ENCODE measurements at regions not wholly inside any gene's neighbourhood (a gene's known extent, or its start where the extent isn't known, plus 50 kb on each side); places are given as distances from the start of the nearest gene placed in this dataset.

DNA sequence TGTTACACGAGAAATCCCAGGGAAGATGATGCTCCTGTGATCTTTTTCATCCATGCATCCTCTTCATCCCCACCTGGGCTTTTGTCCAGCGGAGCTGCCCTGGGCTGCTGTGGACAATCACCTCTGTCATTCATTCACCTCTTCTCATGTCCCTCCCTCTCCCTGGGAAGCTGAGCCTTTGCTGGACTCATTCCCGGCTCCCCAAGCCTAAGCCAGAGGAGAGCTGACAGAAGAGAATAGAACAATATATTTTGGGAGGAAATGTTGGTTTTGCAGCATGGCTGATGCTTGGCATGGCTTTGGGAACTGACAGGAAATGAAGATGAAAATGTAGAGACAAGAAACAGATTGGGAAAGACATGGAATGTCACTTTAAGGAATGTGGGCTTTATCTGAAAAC is 177.4 kb downstream of the DICER1 start:
- ChIA-PET SMC1A (ENCODE audit: uncharacterized antibody, unreplicated experiment) (no interaction called here), RAD21 (ENCODE audit: unreplicated experiment) (no interaction called here), POLR2A (no interaction called here), CTCF (no interaction called here)
- no peaks in the 10 kb centered on the region for H3K79me2 ChIP-seq (ENCODE audit: control insufficient read depth, insufficient read depth, low read length)
- H3K4me1 ChIP-seq (ENCODE audit: control insufficient read depth, insufficient read depth, low read length): no peaks in the 10 kb centered on the region
- no peak for DNase-seq (ENCODE audit: low read depth, low spot score)
- no peak for FAIRE-seq
- no peak for ATAC-seq
- no peak overlapping the region for H2AFZ ChIP-seq (ENCODE audit: control insufficient read depth, low read depth, low read length)
- no peak overlapping the region for H3K4me2 ChIP-seq (ENCODE audit: control insufficient read depth, insufficient read depth)
- H3K4me3 ChIP-seq: no peak overlapping the region
- WGBS (ENCODE audit: insufficient coverage, insufficient replicate concordance, low lambda C conversion rate, missing lambda C conversion rate): 8% methylated on average over 3 of the region's 3 CpGs
- H3K27ac ChIP-seq (ENCODE audit: control insufficient read depth, insufficient read depth): no peak overlapping the region
- H3K9me3 ChIP-seq (replicated peaks; ENCODE audit: control insufficient read depth, insufficient read depth, low read length): no peaks in the 10 kb centered on the region
- peaks cover 0 to 1% of the 10 kb centered on the region in 2 experiments; a peak in 2 of 4 replicates for H3K27me3 ChIP-seq (replicated peaks in 1 of 2; ENCODE audit: control insufficient read depth in 2 of 2, insufficient read depth in 2 of 2, low read length in 1 of 2)
- in situ Hi-C loops (cut with MboI): no loop called here
- intact Hi-C loops (cut with micrococcal nuclease; ENCODE audit: unreplicated experiment): no loop called here
- H4K20me1 ChIP-seq (ENCODE audit: control insufficient read depth, insufficient read depth): no peaks in the 10 kb centered on the region
- H3K9ac ChIP-seq (ENCODE audit: control insufficient read depth, insufficient read depth, low read length): no peak overlapping the region
- no peaks in the 10 kb centered on the region for H3K36me3 ChIP-seq (ENCODE audit: control insufficient read depth in 2 of 2, insufficient read depth in 2 of 2, low read length in 1 of 2)
- no TSS peak for BruUV-seq (replicated peaks)
- TF ChIP-seq HDAC6 (IDR thresholded peaks at IDR 0.05; ENCODE audit: unreplicated experiment): no peak
- no peak for TF ChIP-seq USF2 (IDR thresholded peaks at IDR 0.05; ENCODE audit: borderline replicate concordance, low read depth, low read length)
- no peak for TF ChIP-seq BRCA1 (IDR thresholded peaks at IDR 0.05; ENCODE audit: low read depth, low read length)
- TF ChIP-seq POU2F2 (IDR thresholded peaks at IDR 0.05; ENCODE audit: borderline replicate concordance, low read depth, low read length): no peak
- no peak for TF ChIP-seq ZNF592 (IDR thresholded peaks at IDR 0.05)
- TF ChIP-seq NFYB (IDR thresholded peaks at IDR 0.05; ENCODE audit: insufficient read depth, low read depth, low read length): no peak
- no peak for TF ChIP-seq RB1 (IDR thresholded peaks at IDR 0.05; ENCODE audit: borderline replicate concordance)
- TF ChIP-seq NFXL1 (IDR thresholded peaks at IDR 0.05; ENCODE audit: borderline replicate concordance): no peak
- TF ChIP-seq, protein P1, sequence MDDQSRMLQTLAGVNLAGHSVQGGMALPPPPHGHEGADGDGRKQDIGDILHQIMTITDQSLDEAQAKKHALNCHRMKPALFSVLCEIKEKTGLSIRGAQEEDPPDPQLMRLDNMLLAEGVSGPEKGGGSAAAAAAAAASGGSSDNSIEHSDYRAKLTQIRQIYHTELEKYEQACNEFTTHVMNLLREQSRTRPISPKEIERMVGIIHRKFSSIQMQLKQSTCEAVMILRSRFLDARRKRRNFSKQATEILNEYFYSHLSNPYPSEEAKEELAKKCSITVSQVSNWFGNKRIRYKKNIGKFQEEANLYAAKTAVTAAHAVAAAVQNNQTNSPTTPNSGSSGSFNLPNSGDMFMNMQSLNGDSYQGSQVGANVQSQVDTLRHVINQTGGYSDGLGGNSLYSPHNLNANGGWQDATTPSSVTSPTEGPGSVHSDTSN (IDR thresholded peaks at IDR 0.05; ENCODE audit: insufficient replicate concordance, low read depth, low read length): no peak
- TF ChIP-seq EZH2 (IDR thresholded peaks at IDR 0.05; ENCODE audit: borderline replicate concordance, control insufficient read depth, low read depth, low read length): no peak
- TF ChIP-seq, protein P2, sequence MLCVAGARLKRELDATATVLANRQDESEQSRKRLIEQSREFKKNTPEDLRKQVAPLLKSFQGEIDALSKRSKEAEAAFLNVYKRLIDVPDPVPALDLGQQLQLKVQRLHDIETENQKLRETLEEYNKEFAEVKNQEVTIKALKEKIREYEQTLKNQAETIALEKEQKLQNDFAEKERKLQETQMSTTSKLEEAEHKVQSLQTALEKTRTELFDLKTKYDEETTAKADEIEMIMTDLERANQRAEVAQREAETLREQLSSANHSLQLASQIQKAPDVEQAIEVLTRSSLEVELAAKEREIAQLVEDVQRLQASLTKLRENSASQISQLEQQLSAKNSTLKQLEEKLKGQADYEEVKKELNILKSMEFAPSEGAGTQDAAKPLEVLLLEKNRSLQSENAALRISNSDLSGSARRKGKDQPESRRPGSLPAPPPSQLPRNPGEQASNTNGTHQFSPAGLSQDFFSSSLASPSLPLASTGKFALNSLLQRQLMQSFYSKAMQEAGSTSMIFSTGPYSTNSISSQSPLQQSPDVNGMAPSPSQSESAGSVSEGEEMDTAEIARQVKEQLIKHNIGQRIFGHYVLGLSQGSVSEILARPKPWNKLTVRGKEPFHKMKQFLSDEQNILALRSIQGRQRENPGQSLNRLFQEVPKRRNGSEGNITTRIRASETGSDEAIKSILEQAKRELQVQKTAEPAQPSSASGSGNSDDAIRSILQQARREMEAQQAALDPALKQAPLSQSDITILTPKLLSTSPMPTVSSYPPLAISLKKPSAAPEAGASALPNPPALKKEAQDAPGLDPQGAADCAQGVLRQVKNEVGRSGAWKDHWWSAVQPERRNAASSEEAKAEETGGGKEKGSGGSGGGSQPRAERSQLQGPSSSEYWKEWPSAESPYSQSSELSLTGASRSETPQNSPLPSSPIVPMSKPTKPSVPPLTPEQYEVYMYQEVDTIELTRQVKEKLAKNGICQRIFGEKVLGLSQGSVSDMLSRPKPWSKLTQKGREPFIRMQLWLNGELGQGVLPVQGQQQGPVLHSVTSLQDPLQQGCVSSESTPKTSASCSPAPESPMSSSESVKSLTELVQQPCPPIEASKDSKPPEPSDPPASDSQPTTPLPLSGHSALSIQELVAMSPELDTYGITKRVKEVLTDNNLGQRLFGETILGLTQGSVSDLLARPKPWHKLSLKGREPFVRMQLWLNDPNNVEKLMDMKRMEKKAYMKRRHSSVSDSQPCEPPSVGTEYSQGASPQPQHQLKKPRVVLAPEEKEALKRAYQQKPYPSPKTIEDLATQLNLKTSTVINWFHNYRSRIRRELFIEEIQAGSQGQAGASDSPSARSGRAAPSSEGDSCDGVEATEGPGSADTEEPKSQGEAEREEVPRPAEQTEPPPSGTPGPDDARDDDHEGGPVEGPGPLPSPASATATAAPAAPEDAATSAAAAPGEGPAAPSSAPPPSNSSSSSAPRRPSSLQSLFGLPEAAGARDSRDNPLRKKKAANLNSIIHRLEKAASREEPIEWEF (IDR thresholded peaks at IDR 0.05; ENCODE audit: insufficient replicate concordance, low read depth, low read length): no peak

All from GM12878 (cell line).